Right renal pelvis (tissue), 4 donors: ENCODE measurements at regions not wholly inside any gene's neighbourhood (a gene's known extent, or its start where the extent isn't known, plus 50 kb on each side); places are given as distances from the start of the nearest gene placed in this dataset.

ENCODE experiments used
- DNase-seq, 4 donors: peaks; one replicate each; pipeline ENCODE4 v3.0.0-alpha.2; 2013; ENCODE audit warnings: low read depth in 4 of 4, low spot score in 3 of 4, missing footprints in 1 of 4

DNA sequence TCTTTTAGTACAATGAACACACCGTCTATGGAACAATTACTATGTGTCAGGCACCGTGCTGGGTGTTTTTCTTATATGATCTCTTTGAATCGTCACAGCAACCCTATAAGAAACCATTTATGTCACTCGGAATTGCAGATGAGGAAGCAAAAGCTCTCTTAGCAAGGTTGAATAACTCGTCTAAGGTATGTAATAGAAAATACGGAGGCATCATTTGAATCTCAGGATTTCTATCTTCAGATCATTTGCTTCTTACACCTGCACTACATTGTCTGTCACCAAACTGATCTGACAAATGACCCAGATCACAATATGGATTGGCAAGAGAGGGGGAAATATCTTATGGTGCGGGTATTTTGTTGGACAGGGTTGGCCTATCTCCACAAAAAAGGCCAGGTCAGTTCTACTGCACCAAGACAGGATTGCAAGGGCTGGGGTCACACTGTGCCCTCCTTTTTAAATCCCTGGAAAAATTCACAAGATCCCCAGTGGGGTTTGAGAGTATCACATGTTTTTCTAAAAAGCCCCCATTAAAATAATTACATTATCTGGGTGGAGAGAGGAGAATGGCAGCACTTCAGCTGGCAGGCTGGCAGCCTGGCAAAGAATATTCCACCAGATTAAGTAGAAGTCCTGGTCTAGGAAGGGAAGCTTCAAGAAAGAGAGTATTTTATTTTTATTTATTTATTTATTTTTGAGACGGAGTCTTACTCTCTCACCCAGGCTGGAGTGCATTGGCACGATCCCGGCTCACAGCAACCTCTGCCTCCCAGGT lies 110.7 kb upstream of the CLMP start:
- DNase-seq: no peak

GRCh38 chr11:123304828-123305466 lies 109.9 kb upstream of the CLMP start:
- DNase-seq: no peak

GRCh38 chr11:123303924-123304323 lies 108.9 kb upstream of the CLMP start:
- no peak for DNase-seq

- DNase-seq: no peak
These were observed 107.7 kb upstream of the CLMP start for GRCh38 chr11:123302751-123303195.

DNA sequence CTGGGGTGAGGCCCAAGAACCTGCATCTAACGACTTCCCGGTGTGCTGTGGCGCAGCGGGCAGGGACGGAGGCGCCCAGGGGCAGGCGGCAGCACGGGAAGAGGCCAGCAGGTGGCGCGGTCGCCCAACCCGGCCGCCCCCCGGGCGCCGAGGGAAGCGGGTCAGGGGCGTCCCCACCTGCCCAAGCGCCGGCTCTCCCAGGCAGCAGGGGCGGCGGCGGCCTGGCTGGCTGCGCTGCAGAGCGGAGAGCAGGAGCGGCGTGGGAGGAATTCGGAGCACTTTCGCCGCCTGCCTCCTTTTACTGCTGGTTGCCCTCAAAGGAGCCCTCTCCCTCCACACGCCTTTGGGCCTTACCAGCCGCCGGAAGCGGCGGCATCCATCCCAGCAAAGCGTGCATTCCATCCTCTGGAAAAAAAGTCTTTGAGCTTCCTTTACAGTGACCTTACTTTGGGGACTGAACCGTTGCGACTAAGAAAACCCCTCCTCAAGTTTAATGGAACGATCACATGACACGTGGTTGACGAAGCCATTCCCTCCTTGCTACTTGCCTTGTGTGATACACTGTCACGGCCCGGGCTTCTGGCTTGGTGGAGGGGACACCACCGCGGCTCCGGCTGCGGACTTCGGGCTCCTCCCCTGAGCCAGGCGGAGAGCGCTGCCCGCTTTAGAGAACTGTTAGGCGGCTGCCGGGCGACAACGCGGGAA lies 106.8 kb upstream of the CLMP start:
- DNase-seq: peak; percentile 54 to 59 (median 56)

DNA sequence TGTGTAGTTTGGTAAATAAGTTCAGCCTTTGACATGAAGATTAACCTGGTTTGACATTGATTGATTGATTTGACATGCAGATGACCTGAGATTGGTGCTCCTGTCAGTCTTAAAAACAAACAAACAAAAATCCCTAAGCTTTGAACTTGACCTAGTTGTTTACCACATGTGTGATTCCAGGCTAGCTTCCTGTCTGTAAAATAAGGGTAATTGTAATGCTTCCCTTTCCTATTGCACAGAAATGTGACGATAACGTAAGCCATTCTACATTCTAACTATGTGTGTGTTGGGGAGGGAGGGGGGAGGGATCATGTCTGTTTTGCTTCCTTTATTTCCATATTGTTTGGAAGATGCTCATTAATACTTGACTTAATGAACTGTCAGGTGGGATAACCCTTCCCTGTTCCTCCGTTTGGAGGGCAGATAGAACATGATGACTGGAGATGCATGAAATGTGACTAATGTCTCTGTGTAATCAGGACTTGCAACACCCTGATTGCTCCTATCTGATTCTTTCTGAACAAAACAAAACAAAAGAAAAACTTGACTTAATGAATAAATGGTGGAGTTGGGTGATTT lies 106.1 kb upstream of the CLMP start:
- peak in 1 of 4 donors; percentile 23 for DNase-seq

DNA sequence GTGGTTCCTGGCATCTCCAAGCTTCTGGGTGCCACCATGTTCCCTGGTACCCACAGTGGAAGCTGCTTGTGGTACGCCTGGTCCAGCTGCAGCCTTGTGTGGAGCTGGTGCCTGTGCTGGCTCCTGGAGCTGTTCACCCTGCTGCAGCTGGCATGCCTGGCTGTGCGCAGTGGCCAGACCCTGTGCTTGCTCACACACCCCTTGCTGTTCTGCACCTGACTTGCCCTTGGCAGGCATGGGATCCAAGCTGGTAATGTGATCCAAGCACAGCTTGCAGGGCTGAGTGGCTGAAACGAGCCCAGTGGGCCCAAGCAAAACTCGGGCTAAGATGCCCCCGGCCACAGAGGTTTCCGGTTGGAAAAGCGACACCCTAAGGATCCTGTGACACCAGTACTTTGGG lies 104.7 kb upstream of the CLMP start:
- no peak for DNase-seq

DNA sequence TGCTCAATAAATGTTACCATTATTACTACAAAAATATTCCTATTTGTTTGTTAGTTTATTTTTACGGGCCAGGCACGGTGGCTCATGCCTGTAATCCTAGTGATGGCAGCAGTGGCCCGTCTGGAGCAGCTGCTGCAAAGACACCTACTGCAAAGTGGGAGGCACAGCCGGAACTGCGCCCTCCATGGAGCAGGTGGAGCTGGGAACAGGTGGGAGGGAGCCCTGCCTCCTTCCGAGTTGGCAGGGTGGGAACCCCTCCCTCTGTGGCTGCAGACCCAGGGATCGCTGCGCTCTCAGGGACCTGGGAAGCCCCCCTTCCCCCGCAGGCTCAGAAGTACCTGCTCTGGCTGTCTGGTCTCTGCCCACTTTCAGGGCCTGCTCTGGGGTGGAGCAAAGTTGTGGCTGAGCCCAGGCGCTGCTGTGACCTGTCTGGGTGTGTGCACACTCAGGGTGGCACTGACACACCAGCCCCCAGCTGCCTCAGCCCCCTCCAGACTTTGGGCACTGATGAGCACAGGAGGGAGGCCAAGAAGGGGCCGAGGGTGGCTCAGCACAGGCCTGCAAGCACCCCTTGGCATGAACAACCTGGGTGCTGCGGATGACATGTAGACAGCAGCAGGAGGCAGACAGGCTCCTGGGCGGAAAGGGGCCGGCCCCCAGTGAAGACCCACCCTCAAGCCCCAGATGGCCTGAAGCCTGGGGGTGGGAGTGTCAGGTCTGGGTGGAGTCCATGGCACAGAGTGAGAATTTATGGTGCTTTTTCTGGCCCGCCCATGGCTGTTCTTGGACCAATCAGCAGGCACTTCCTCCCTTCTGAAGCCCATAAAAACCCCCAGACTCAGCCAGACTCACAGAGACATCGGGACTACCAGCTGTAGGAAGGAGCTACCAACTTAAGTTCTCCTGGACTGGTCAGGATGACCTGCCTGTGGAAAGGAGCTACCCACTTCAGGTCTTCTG lies 103.7 kb upstream of the CLMP start:
- DNase-seq: no peak

DNA sequence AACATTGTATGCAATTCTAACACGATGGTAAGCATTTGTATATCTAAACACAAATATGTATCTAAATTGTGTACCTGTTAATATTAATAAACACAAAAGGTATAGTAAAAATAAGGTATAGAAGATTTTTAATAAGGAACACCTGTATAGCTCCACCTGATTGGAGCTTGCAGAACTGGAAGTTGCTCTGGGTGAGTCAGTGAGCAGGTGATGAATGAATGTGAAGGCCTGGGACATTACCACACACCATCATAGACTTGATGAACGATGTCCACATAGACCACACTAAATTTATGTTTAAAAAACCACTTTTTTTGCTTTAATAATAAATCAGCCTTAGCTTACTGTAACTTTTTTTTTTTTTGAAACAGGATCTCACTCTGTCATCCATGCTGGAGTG lies 97.6 kb upstream of the CLMP start:
- DNase-seq: no peak

DNA sequence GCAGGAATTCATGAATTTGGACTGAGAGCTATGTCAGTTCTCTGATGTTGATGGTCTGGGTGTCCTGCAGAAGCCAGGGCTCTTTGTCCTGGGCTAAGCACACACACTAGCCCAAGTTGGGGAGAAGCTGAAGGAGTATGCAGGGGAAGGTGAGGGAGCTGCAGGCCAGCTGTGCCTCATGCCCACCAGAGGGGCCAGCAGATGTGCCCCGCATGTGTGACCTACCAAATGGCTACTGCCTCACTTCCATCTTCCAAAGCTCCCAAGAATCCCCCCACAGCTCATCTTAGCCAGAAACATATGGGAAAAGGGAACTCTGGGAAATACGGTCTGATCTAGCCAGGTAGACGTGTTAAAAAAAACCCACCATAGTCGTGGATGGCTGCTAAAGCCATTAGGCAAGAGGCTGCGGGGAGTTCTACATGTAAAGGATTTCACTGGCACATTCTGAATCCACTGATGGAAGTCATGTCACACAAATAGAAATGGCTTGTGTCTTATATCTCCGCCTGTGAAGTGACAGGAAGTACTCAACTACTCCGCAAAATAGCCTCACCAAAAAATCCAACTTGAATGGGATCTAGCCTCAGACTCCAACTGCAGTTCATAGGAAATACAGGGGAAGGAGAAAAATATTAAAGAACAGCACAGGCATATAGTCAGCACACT lies 96.3 kb upstream of the CLMP start:
- DNase-seq: no peak

- DNase-seq: no peak
These were observed 91.7 kb upstream of the CLMP start for GRCh38 chr11:123286761-123287160.

DNA sequence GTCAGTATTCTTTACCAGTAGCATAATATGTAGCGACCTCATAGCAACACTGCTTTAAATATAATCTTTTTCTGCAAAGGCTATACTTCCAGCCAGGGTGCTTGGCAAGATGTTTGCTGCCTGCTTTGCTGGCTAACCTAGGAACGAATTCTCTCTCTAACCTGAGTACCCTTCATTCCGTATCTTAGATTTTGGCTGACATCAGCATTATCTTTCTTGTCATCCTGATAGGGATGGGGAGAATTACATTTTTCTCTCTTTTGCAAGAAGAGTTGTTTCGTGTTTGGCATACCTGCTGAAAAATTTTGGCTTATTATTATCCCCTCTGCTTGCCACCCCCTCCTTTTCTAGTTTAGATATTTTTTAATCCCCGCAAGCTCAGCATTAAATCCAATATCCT lies 91.2 kb upstream of the CLMP start:
- no peak for DNase-seq

GRCh38 chr11:123284454-123284853 lies 89.4 kb upstream of the CLMP start:
- DNase-seq: no peak

DNA sequence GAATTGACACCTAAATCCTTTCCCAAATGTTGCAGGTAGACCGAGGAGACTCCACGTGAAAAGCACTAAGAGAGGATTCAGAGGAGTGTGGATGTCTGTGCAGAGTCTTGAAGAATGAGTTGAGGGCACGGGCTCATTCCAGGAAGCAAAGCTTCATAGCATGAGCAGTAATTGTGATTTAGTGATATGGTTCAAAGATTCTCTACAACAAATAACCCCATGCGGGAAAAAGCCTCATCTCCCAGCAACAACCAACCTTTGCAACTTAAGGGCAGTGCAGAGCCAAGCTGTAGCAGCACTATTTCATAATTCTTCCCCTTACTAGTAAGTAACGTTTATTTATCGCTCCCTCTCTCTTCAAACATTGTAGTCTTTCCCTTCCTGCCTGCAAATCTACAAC lies 87.5 kb upstream of the CLMP start:
- DNase-seq: no peak

GRCh38 chr11:123273616-123274015 lies 78.6 kb upstream of the CLMP start:
- DNase-seq: no peak

GRCh38 chr11:123272565-123272964 lies 77.5 kb upstream of the CLMP start:
- DNase-seq: no peak

GRCh38 chr11:123268156-123268555 lies 73.1 kb upstream of the CLMP start:
- DNase-seq: no peak

DNA sequence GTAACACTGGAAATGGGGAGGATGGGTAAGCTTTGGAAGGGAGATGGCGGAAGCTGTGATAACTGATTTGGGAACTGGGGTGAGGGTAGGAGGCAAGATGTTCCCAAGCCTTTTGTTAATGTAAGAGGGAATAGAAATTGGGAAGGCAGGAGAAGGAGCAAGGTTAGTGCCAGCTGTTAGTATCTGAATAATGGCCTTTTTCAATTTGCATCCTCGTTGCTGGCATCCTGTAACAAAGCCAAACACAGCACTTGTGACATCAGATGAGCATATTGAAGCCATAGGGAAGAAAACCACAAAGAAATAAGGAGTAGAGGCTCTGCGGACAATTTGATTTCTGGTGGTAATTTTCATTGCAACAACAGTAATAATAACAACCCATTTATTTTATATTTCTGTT lies 70.9 kb upstream of the CLMP start:
- no peak for DNase-seq

DNA sequence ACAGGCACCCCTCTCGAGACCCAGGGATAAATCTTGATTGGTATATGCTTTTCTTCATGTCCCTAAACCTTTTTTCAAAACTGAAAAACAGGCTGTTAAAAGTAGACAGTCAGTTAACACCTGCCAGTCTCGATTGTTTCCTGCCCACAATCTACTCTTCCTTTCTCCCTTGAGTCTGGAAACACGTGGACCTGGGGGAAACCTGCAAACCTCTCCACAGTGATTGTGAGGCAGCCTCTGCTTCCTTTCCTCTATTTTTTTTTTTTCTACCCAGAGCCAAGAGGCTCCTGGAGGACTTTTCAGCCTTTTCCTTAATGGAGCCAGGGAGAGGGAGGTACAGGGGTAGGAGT lies 69.4 kb upstream of the CLMP start:
- DNase-seq: no peak
